ENCODE measurements at regions not wholly inside any gene's neighbourhood (a gene's known extent, or its start where the extent isn't known, plus 50 kb on each side); places are given as distances from the start of the nearest gene placed in this dataset.
"Not testable (repeated sequence)": the region's sequence is repeated elsewhere in the genome, so short reads cannot be mapped to it uniquely, and the experiment has no call there.

DNA sequence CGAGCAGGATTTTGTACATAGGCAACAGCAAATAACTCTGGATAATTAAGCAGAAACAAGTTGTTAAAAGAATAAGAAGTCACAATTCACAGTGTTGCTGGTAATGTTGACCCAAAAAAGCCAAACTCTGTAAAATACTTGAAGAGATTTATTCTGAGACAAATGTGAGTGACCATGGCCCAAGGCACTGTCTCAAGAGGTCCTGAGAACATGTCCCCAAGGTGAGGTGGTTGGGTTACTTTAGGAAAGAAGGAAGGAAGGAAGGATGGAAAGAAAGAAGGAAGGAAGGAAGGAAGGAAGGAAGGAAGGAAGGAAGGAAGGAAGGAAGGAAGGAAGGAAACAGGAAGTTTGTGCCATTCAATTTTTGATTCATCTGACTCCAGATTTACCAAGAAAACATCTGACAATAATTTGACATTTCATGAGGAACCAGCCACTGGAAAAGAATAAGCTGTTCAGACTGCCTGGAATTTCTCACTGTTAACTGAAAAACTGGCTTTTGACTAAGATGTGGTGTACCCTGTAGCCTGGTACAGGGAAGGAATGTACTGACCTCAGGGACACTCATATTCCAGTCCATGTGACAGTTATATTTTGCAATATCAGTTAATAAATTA, 295.9 kb upstream of the TNC start:
- no peaks in the 10 kb centered on the region for H3K4me1 ChIP-seq
- H3K9me3 ChIP-seq: no peaks in the 10 kb centered on the region
- no peak overlapping the region for H3K27ac ChIP-seq
- H3K36me3 ChIP-seq: no peaks in the 10 kb centered on the region
- H3K27me3 ChIP-seq: no peaks in the 10 kb centered on the region
- no peak for TF ChIP-seq POLR2A (IDR thresholded peaks at IDR 0.05)
- no peak for TF ChIP-seq EP300 (IDR thresholded peaks at IDR 0.05)
- no peak for TF ChIP-seq POLR2AphosphoS5 (IDR thresholded peaks at IDR 0.05)
- TF ChIP-seq, protein P1, sequence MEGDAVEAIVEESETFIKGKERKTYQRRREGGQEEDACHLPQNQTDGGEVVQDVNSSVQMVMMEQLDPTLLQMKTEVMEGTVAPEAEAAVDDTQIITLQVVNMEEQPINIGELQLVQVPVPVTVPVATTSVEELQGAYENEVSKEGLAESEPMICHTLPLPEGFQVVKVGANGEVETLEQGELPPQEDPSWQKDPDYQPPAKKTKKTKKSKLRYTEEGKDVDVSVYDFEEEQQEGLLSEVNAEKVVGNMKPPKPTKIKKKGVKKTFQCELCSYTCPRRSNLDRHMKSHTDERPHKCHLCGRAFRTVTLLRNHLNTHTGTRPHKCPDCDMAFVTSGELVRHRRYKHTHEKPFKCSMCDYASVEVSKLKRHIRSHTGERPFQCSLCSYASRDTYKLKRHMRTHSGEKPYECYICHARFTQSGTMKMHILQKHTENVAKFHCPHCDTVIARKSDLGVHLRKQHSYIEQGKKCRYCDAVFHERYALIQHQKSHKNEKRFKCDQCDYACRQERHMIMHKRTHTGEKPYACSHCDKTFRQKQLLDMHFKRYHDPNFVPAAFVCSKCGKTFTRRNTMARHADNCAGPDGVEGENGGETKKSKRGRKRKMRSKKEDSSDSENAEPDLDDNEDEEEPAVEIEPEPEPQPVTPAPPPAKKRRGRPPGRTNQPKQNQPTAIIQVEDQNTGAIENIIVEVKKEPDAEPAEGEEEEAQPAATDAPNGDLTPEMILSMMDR (IDR thresholded peaks at IDR 0.05): no peak
- no peak overlapping the region for H3K4me3 ChIP-seq
- DNase-seq (no peak), ATAC-seq (ENCODE audit: low FRiP score in 2 of 2) (no peak)
- WGBS, 2 donors: 49 to 50% methylated on average over 1 of the region's 1 CpG

DNA sequence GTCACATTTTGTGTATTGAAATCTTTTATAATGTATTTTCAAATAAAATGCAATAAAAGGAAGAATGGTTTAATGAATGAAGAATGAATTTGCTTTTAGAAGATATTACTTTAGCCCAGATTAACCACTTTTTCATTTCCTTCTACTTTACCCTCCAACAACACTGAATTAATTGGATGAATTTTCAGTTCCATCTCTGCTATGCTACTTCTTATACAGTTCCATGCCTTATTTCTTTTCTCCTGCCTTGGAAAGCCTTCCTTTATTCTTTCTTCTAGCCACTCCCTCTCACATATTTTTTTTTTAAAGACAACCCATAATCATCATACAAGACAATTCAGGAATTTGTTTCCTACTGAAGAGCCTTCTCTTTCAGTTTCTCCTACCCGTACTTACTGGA, 296.6 kb upstream of the TNC start:
- H3K9me3 ChIP-seq: no peaks in the 10 kb centered on the region
- WGBS, 2 donors: 97 to 100% methylated on average over 1 of the region's 1 CpG
- TF ChIP-seq POLR2AphosphoS5 (IDR thresholded peaks at IDR 0.05) (no peak), POLR2A (IDR thresholded peaks at IDR 0.05) (no peak), EP300 (IDR thresholded peaks at IDR 0.05) (no peak)
- TF ChIP-seq, protein P1 (IDR thresholded peaks at IDR 0.05): no peak
- no peaks in the 10 kb centered on the region for H3K27me3 ChIP-seq
- DNase-seq: no peak
- ATAC-seq (ENCODE audit: low FRiP score in 2 of 2): no peak
- no peak overlapping the region for H3K4me3 ChIP-seq
- no peaks in the 10 kb centered on the region for H3K36me3 ChIP-seq
- no peaks in the 10 kb centered on the region for H3K4me1 ChIP-seq
- H3K27ac ChIP-seq: no peak overlapping the region

DNA sequence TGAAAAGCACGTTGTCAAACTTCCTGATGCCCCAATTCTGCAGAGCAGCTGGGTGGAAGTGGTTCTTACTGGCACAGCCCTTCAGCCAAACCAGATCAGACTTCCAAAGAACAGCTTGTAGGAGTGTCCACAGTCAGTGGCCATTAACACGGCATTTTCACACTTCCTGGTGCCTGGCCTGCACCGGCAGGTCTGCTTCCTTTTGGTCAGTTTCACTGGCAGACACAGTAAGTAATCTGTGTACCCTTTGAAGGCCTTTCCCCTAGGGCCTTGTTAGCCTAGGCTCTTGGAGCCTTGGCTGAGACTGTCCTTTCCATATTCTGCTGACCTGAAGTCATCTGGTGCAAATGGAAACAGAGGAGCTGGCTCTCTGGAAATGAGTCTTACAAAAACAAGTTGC, 297.5 kb upstream of the TNC start:
- H3K4me3 ChIP-seq: no peak overlapping the region
- H3K36me3 ChIP-seq: no peaks in the 10 kb centered on the region
- no peak for ATAC-seq (ENCODE audit: low FRiP score in 2 of 2)
- no peak for DNase-seq
- TF ChIP-seq EP300 (IDR thresholded peaks at IDR 0.05) (no peak), POLR2A (IDR thresholded peaks at IDR 0.05) (no peak), POLR2AphosphoS5 (IDR thresholded peaks at IDR 0.05) (no peak)
- TF ChIP-seq, protein P1 (IDR thresholded peaks at IDR 0.05): no peak
- no peak overlapping the region for H3K27ac ChIP-seq
- WGBS, 2 donors: 43 to 46% methylated on average over 2 to 3 of the region's 3 CpGs
- H3K27me3 ChIP-seq: no peaks in the 10 kb centered on the region
- no peaks in the 10 kb centered on the region for H3K4me1 ChIP-seq
- peaks cover 0 to 1% (median 0%) of the 10 kb centered on the region in 4 donors for H3K9me3 ChIP-seq

DNA sequence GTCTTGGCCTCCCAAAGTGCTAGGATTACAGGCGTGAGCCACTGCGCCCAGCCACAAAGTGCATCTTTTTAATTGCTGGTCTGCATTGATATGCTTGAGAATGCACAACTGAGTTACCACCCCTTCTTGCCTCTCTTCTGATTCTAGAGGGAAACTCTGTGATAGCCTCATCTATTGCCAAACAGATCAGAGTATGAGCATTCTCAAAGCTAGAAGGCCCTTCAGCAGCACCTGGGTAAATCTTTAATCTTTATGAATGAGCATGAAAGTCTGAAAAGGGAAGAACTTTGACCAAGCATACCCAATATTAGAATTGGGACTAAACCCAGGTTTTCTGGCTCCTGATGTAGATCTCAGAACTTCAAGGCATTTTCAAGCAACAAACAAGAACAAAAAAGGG, 298.3 kb upstream of the TNC start:
- Histone ChIP-seq H3K27ac (no peak overlapping the region), H3K9me3 (peaks cover 0 to 6% (median 2%) of the 10 kb centered on the region in 4 donors), H3K4me1 (no peaks in the 10 kb centered on the region), H3K4me3 (no peak overlapping the region), H3K36me3 (no peaks in the 10 kb centered on the region), H3K27me3 (no peaks in the 10 kb centered on the region)
- 93 to 98% methylated on average over 2 of the region's 2 CpGs for WGBS, 2 donors
- ATAC-seq (ENCODE audit: low FRiP score in 2 of 2) (no peak), DNase-seq (no peak)
- TF ChIP-seq, protein P1 (IDR thresholded peaks at IDR 0.05): no peak
- TF ChIP-seq POLR2AphosphoS5 (IDR thresholded peaks at IDR 0.05) (no peak), POLR2A (IDR thresholded peaks at IDR 0.05) (no peak)

DNA sequence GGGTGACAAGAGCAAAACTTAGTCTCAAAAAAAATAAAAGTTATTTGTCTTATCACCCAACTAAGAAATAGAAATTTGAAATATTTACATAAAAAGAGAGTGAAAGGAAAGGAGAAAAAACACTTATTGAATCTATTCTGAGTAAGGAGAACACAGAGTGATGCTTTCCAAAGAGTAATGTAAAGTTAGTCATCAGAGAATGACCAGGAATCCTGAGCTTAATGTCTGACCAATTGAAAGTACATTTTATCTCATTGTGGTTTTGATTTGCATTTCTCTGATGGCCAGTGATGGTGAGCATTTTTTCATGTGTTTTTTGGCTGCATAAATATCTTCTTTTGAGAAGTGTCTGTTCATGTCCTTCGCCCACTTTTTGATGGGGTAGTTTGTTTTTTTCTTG, 300.2 kb upstream of the TNC start:
- not testable (repeated sequence) for H3K27ac ChIP-seq; H3K9me3 ChIP-seq; H3K27me3 ChIP-seq; DNase-seq; H3K36me3 ChIP-seq; H3K4me3 ChIP-seq; H3K4me1 ChIP-seq; ATAC-seq (ENCODE audit: low FRiP score in 2 of 2)
- WGBS, 2 donors: 35 to 48% methylated on average over 1 of the region's 1 CpG

Measured in upper lobe of left lung (tissue), 6 donors.